ENCODE measurements at regions not wholly inside any gene's neighbourhood (a gene's known extent, or its start where the extent isn't known, plus 50 kb on each side); places are given as distances from the start of the nearest gene placed in this dataset.
A peak's percentile ranks its signal among the peaks of the same experiment; 100 is the strongest.

GRCh38 chr5:135230251-135230925 is 168.6 kb downstream of the MACROH2A1 start:
- TF ChIP-seq POLR2AphosphoS5 (IDR thresholded peaks at IDR 0.05; ENCODE audit: insufficient read depth in 1 of 2, low read depth in 1 of 2), result peak in 1 of 2 donors; percentile 64
- no peak for TF ChIP-seq POLR2A (IDR thresholded peaks at IDR 0.05)
- Histone ChIP-seq H3K36me3 (no peaks in the 10 kb centered on the region), H3K9me3 (no peaks in the 10 kb centered on the region), H3K4me3 (no peak overlapping the region), H3K27ac (peak overlapping the region; percentile 62), H3K27me3 (no peaks in the 10 kb centered on the region), H3K4me1 (peaks cover 66% of the 10 kb centered on the region)
- no peak for DNase-seq (ENCODE audit: extremely low spot score in 2 of 2)
- intact Hi-C loops (cut with DNase I), result no loop called here

GRCh38 chr5:135229679-135230132 is 169.3 kb downstream of the MACROH2A1 start:
- no peak for DNase-seq (ENCODE audit: extremely low spot score in 2 of 2)
- peak overlapping the region; percentile 62 for H3K27ac ChIP-seq
- no peak for TF ChIP-seq POLR2A (IDR thresholded peaks at IDR 0.05)
- no peak for TF ChIP-seq POLR2AphosphoS5 (IDR thresholded peaks at IDR 0.05; ENCODE audit: insufficient read depth in 1 of 2, low read depth in 1 of 2)
- TF ChIP-seq CTCF (IDR thresholded peaks at IDR 0.05), result no peak
- no peaks in the 10 kb centered on the region for H3K27me3 ChIP-seq
- H3K9me3 ChIP-seq, result no peaks in the 10 kb centered on the region
- no peaks in the 10 kb centered on the region for H3K36me3 ChIP-seq
- no peak overlapping the region for H3K4me3 ChIP-seq
- intact Hi-C loops (cut with DNase I), result no loop called here
- peaks cover 59% of the 10 kb centered on the region for H3K4me1 ChIP-seq

GRCh38 chr5:135229122-135229521 is 169.9 kb downstream of the MACROH2A1 start:
- H3K36me3 ChIP-seq, result no peaks in the 10 kb centered on the region
- intact Hi-C loops (cut with DNase I), result no loop called here
- TF ChIP-seq POLR2A (IDR thresholded peaks at IDR 0.05) (no peak), POLR2AphosphoS5 (IDR thresholded peaks at IDR 0.05; ENCODE audit: insufficient read depth in 1 of 2, low read depth in 1 of 2) (no peak), CTCF (IDR thresholded peaks at IDR 0.05) (no peak)
- no peak for DNase-seq (ENCODE audit: extremely low spot score in 2 of 2)
- H3K4me3 ChIP-seq, result no peak overlapping the region
- no peaks in the 10 kb centered on the region for H3K27me3 ChIP-seq
- peak overlapping the region; percentile 27 for H3K27ac ChIP-seq
- H3K9me3 ChIP-seq, result no peaks in the 10 kb centered on the region
- H3K4me1 ChIP-seq, result peaks cover 54% of the 10 kb centered on the region

GRCh38 chr5:135228222-135228621 is 170.8 kb downstream of the MACROH2A1 start:
- H3K27me3 ChIP-seq, result no peaks in the 10 kb centered on the region
- TF ChIP-seq POLR2AphosphoS5 (IDR thresholded peaks at IDR 0.05; ENCODE audit: insufficient read depth in 1 of 2, low read depth in 1 of 2), result no peak
- TF ChIP-seq POLR2A (IDR thresholded peaks at IDR 0.05), result no peak
- TF ChIP-seq CTCF (IDR thresholded peaks at IDR 0.05), result no peak
- H3K27ac ChIP-seq, result peak overlapping the region; percentile 27
- H3K9me3 ChIP-seq, result no peaks in the 10 kb centered on the region
- H3K36me3 ChIP-seq, result no peaks in the 10 kb centered on the region
- peaks cover 49% of the 10 kb centered on the region for H3K4me1 ChIP-seq
- no peak overlapping the region for H3K4me3 ChIP-seq
- no peak for DNase-seq (ENCODE audit: extremely low spot score in 2 of 2)
- intact Hi-C loops (cut with DNase I), result no loop called here

GRCh38 chr5:135227064-135228022 is 171.7 kb downstream of the MACROH2A1 start:
- Histone ChIP-seq H3K9me3 (no peaks in the 10 kb centered on the region), H3K27me3 (no peaks in the 10 kb centered on the region), H3K36me3 (no peaks in the 10 kb centered on the region), H3K4me3 (no peak overlapping the region), H3K4me1 (peaks cover 43% of the 10 kb centered on the region), H3K27ac (peak overlapping the region; percentile 27)
- TF ChIP-seq POLR2AphosphoS5 (IDR thresholded peaks at IDR 0.05; ENCODE audit: insufficient read depth in 1 of 2, low read depth in 1 of 2), result no peak
- TF ChIP-seq CTCF (IDR thresholded peaks at IDR 0.05), result no peak
- no peak for TF ChIP-seq POLR2A (IDR thresholded peaks at IDR 0.05)
- intact Hi-C loops (cut with DNase I), result no loop called here
- DNase-seq (ENCODE audit: extremely low spot score in 2 of 2), result no peak

Data from vagina (tissue), 2 donors.